ENCODE measurements at regions not wholly inside any gene's neighbourhood (a gene's known extent, or its start where the extent isn't known, plus 50 kb on each side); places are given as distances from the start of the nearest gene placed in this dataset.

- TF ChIP-seq, protein P1, sequence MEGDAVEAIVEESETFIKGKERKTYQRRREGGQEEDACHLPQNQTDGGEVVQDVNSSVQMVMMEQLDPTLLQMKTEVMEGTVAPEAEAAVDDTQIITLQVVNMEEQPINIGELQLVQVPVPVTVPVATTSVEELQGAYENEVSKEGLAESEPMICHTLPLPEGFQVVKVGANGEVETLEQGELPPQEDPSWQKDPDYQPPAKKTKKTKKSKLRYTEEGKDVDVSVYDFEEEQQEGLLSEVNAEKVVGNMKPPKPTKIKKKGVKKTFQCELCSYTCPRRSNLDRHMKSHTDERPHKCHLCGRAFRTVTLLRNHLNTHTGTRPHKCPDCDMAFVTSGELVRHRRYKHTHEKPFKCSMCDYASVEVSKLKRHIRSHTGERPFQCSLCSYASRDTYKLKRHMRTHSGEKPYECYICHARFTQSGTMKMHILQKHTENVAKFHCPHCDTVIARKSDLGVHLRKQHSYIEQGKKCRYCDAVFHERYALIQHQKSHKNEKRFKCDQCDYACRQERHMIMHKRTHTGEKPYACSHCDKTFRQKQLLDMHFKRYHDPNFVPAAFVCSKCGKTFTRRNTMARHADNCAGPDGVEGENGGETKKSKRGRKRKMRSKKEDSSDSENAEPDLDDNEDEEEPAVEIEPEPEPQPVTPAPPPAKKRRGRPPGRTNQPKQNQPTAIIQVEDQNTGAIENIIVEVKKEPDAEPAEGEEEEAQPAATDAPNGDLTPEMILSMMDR (IDR thresholded peaks at IDR 0.05): no peak
- TF ChIP-seq POLR2A (IDR thresholded peaks at IDR 0.05): no peak
Observed at GRCh38 chr13:86881390-86881789, 789.8 kb upstream of the SLITRK5 start.
